ENCODE measurements at regions not wholly inside any gene's neighbourhood (a gene's known extent, or its start where the extent isn't known, plus 50 kb on each side); places are given as distances from the start of the nearest gene placed in this dataset.

GRCh38 chr18:43934322-43934721 lies 657.0 kb upstream of the SYT4 start:
- POLR2A ChIA-PET = no interaction called here
- Mint-ChIP-seq H3K27me3 (no peaks in the 10 kb centered on the region), H3K9me3 (peaks cover 3% of the 10 kb centered on the region), H3K4me3 (no peak overlapping the region), H3K36me3 (ENCODE audit: low read depth) (no peaks in the 10 kb centered on the region), H3K27ac (no peak overlapping the region), H3K4me1 (ENCODE audit: low read depth) (no peaks in the 10 kb centered on the region)
- intact Hi-C loops (cut with micrococcal nuclease) = no loop called here
- CTCF ChIA-PET = no interaction called here
- ATAC-seq = no peak
- DNase-seq = no peak
- no peak for TF ChIP-seq CTCF (IDR thresholded peaks at IDR 0.05)

GRCh38 chr18:43934781-43935471 lies 657.6 kb upstream of the SYT4 start:
- intact Hi-C loops (cut with micrococcal nuclease) = no loop called here
- no peaks in the 10 kb centered on the region for H3K27me3 Mint-ChIP-seq
- no peak for ATAC-seq
- H3K27ac Mint-ChIP-seq = no peak overlapping the region
- H3K4me3 Mint-ChIP-seq = no peak overlapping the region
- CTCF ChIA-PET = no interaction called here
- no peak for DNase-seq
- H3K4me1 Mint-ChIP-seq (ENCODE audit: low read depth) = no peaks in the 10 kb centered on the region
- H3K36me3 Mint-ChIP-seq (ENCODE audit: low read depth) = no peaks in the 10 kb centered on the region
- TF ChIP-seq CTCF (IDR thresholded peaks at IDR 0.05) = no peak
- POLR2A ChIA-PET = no interaction called here
- peaks cover 6% of the 10 kb centered on the region for H3K9me3 Mint-ChIP-seq

GRCh38 chr18:43936176-43936575 lies 658.9 kb upstream of the SYT4 start:
- intact Hi-C loops (cut with micrococcal nuclease) = no loop called here
- CTCF ChIA-PET = no interaction called here
- no peak for DNase-seq
- no peak for ATAC-seq
- Mint-ChIP-seq H3K4me3 (no peak overlapping the region), H3K27me3 (no peaks in the 10 kb centered on the region), H3K4me1 (ENCODE audit: low read depth) (no peaks in the 10 kb centered on the region), H3K27ac (no peak overlapping the region), H3K36me3 (ENCODE audit: low read depth) (no peaks in the 10 kb centered on the region), H3K9me3 (peaks cover 6% of the 10 kb centered on the region)
- POLR2A ChIA-PET = no interaction called here
- TF ChIP-seq CTCF (IDR thresholded peaks at IDR 0.05) = no peak

GRCh38 chr18:43949291-43949690 lies 672.0 kb upstream of the SYT4 start:
- no peak for ATAC-seq
- no peak for TF ChIP-seq CTCF (IDR thresholded peaks at IDR 0.05)
- ChIA-PET CTCF (no interaction called here), POLR2A (no interaction called here)
- no peak for DNase-seq
- H3K9me3 Mint-ChIP-seq = peaks cover 4% of the 10 kb centered on the region
- H3K4me1 Mint-ChIP-seq (ENCODE audit: low read depth) = no peaks in the 10 kb centered on the region
- no peak overlapping the region for H3K27ac Mint-ChIP-seq
- intact Hi-C loops (cut with micrococcal nuclease) = no loop called here
- no peaks in the 10 kb centered on the region for H3K27me3 Mint-ChIP-seq
- H3K36me3 Mint-ChIP-seq (ENCODE audit: low read depth) = no peaks in the 10 kb centered on the region
- H3K4me3 Mint-ChIP-seq = no peak overlapping the region

GRCh38 chr18:43950062-43950461 lies 672.8 kb upstream of the SYT4 start:
- H3K9me3 Mint-ChIP-seq = peaks cover 4% of the 10 kb centered on the region
- H3K4me3 Mint-ChIP-seq = no peak overlapping the region
- POLR2A ChIA-PET = no interaction called here
- TF ChIP-seq CTCF (IDR thresholded peaks at IDR 0.05) = no peak
- intact Hi-C loops (cut with micrococcal nuclease) = no loop called here
- CTCF ChIA-PET = no interaction called here
- H3K27ac Mint-ChIP-seq = no peak overlapping the region
- DNase-seq (no peak), ATAC-seq (no peak)
- no peaks in the 10 kb centered on the region for H3K36me3 Mint-ChIP-seq (ENCODE audit: low read depth)
- H3K4me1 Mint-ChIP-seq (ENCODE audit: low read depth) = no peaks in the 10 kb centered on the region
- H3K27me3 Mint-ChIP-seq = no peaks in the 10 kb centered on the region

All from activated CD8-positive, alpha-beta T cell treated with anti-CD3 and anti-CD28 coated beads for 36 hours (primary cell).